ENCODE measurements at regions not wholly inside any gene's neighbourhood (a gene's known extent, or its start where the extent isn't known, plus 50 kb on each side); places are given as distances from the start of the nearest gene placed in this dataset.
"Not testable (repeated sequence)": the region's sequence is repeated elsewhere in the genome, so short reads cannot be mapped to it uniquely, and the experiment has no call there.

GRCh38 chr1:79264285-79264684, 257.8 kb upstream of the ADGRL4 start:
- no peak for DNase-seq

GRCh38 chr1:79262745-79263258, 256.3 kb upstream of the ADGRL4 start:
- DNase-seq, result no peak

- DNase-seq, result no peak
Observed at GRCh38 chr1:79259390-79260336, 253.1 kb upstream of the ADGRL4 start.

GRCh38 chr1:79255421-79255820, 248.9 kb upstream of the ADGRL4 start:
- DNase-seq, result no peak

DNA sequence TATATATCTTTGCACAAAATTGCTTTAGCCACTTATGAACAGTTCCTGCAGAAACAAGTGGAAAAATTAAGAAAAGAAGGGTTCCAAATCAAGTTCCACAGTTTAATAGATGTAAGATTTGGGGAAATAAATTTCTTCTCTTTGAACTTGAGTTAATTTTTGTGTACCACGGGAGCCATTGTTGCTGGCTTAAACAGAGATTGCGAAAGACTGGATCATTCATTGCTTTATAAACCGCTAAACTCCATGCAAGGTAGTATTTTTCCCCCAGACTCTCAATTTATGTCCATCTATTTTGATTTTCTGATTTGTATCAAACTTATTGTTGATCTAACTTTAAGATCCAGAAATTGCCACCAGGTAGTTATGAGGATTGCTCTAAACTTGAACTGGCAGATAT, 246.1 kb upstream of the ADGRL4 start:
- no peak for DNase-seq

- no peak for DNase-seq
Observed at GRCh38 chr1:79239840-79240239, 233.3 kb upstream of the ADGRL4 start.

- no peak for DNase-seq
Observed at GRCh38 chr1:79235301-79236002, 228.9 kb upstream of the ADGRL4 start.

GRCh38 chr1:79232818-79233217, 226.3 kb upstream of the ADGRL4 start:
- no peak for DNase-seq

GRCh38 chr1:79230751-79231150, 224.2 kb upstream of the ADGRL4 start:
- not testable (repeated sequence) for DNase-seq

- no peak for DNase-seq
Observed at GRCh38 chr1:79226963-79227362, 220.4 kb upstream of the ADGRL4 start.

DNA sequence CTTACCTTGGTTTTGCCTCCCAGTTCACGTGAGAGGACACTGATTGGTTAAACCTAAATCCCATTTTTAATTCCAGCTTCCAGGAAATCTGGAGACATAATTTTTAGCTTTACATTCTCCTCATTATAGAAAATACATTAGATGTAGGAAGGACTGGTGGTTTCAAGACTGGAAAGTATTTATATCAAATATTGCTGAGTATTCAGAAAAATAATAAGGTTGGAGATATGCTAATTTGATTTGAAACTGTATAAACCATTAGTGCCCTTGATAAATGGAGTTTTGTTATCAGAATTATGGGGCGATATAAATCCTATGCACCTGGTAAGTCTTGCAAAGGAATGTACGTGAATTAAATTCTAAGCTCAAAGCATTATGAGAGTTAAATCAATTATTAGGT, 218.0 kb upstream of the ADGRL4 start:
- DNase-seq, result no peak

GRCh38 chr1:79220509-79220908, 214.0 kb upstream of the ADGRL4 start:
- no peak for DNase-seq

DNA sequence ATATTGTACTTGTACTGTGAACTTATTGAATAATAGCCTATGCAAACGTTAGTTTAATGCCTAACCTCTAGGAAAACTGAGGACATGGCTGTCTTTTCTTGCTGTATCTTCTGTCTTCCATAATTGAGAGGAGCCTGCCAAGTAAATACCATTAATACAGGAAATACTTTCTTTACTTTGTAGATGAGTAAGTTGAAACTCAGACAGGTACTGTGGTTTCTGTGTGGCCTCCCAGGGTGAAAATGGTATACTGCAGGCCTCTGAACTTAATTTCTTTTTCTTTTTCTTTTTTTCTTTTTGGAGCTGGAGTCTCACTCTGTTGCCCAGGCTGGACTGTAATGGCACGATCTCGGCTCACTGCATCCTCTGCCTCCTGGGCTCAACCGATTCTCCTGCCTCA, 208.8 kb upstream of the ADGRL4 start:
- no peak for DNase-seq

- DNase-seq, result no peak
Observed at GRCh38 chr1:79207786-79208185, 201.3 kb upstream of the ADGRL4 start.

DNA sequence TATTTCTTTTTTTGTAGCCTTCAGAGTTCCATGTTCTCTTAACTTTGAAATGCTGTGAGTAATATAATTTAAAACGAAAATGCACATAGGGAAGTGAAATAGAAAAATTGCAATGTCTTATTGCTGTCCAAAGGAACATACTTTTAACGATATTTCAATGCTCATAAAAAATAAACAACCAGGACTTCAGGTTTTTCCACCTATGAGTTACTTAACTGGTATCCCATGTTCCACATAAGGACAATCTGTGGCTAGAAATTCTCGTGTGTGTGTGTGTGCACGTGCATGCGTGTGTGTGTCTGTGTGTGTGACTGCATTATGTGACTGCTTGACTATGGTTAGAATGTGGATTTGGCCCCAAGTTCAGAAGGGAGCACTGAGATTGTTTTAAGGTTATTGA, 200.8 kb upstream of the ADGRL4 start:
- no peak for DNase-seq

- no peak for DNase-seq
Observed at GRCh38 chr1:79204779-79205479, 198.4 kb upstream of the ADGRL4 start.

- no peak for DNase-seq
Observed at GRCh38 chr1:79198832-79199231, 192.3 kb upstream of the ADGRL4 start.

DNA sequence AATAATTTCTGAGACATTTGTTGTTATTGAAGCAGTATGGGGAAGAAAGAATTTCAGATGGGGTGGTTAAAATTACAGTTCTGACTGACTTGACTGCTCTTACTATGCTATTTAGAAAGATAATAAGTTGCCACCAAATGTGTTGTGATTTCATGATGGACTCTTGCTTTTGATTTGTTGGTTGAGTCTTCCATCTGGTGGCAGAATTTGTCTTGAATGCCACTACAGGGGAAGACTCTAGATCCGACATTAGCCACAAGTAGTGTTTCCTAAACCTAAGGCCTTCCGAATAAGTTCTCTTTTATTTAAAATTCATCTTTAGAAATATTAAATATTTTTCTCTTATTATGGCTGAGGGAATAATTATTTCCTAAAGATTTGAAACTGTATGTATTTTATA, 190.9 kb upstream of the ADGRL4 start:
- no peak for DNase-seq

GRCh38 chr1:79196211-79196610, 189.7 kb upstream of the ADGRL4 start:
- no peak for DNase-seq

DNA sequence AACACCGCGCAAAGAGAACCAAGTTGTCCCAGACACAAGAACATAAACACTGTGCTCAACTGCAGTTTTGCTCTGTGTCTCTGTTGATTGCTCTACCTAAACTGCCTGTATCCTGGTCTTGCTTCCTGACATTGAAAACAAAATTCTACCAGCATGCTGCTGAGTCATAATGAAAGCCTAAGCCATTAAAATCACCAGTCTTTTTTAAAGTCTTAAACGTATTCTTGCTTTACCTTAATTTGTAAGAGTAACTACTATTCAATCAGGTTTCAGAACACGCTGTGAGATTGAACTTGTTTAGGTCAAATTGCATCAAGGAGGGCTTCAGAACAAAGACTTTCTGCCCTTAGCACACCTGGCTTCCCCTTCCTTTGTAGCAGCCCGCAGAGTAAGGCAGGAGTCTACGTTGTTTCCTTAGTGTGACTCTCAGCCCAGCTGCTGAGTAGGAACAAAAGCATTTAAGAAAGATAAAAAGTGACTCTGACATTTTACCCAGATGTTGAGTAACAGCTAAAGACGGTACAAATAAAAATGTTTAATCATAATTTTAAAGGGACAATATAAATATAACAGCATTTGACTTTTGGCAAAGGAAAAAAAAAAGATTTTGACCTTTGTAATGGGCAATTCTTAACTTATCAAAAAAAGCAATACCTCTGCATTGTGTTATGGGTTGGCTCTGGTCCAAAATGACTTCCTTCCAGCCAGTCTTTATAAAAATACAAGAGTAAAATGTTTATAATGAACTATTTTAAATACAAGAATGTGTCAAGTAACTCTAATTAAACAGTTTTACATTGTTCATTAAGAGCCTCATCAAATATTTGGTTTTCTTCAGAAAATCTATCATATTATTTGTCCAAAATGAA, 186.9 kb upstream of the ADGRL4 start:
- peak; percentile 1 for DNase-seq

- no peak for DNase-seq
Observed at GRCh38 chr1:79190074-79190473, 183.5 kb upstream of the ADGRL4 start.

GRCh38 chr1:79188337-79188736, 181.8 kb upstream of the ADGRL4 start:
- no peak for DNase-seq

Measured in right kidney (tissue), 1 donor.